WTC11 (cell line): ENCODE measurements at regions not wholly inside any gene's neighbourhood (a gene's known extent, or its start where the extent isn't known, plus 50 kb on each side); places are given as distances from the start of the nearest gene placed in this dataset.

Experiments used
- ATAC-seq: fragments of 200-7000 bp; cut with Tn5 transposase; 2 replicates; pipeline ENCODE4 v1.10.0; 2021; ENCODE audit warnings: mild to moderate bottlenecking, moderate library complexity
- CTCF ChIA-PET: fragments of 300-600 bp; sonication (Branson Sonifier 250); formaldehyde crosslinking; loops from one replicate; lab custom pipeline; 2021; ENCODE audit warnings: antibody characterized with exemption; lab: Charles Lee
- POLR2A ChIA-PET: fragments of 350-600 bp; sonication (Branson Sonifier 250); formaldehyde crosslinking; loops from one replicate; lab custom pipeline; 2021; ENCODE audit warnings: antibody characterized with exemption; lab: Charles Lee
- DNase-seq: peaks from one replicate; pipeline ENCODE4 v3.0.0; 2021; ENCODE audit warnings: low spot score
- H3K27ac Mint-ChIP-seq: 2 replicates; pipeline ENCODE4 v1.8.0; 2021; ENCODE audit warnings: mixed read lengths
- H3K27me3 Mint-ChIP-seq: 2 replicates; pipeline ENCODE4 v1.8.0; 2021; ENCODE audit warnings: low read depth, mild to moderate bottlenecking, moderate library complexity, mixed read lengths
- H3K36me3 Mint-ChIP-seq: 2 replicates; pipeline ENCODE4 v1.8.0; 2021; ENCODE audit warnings: mixed read lengths
- H3K4me1 Mint-ChIP-seq: 2 replicates; pipeline ENCODE4 v1.8.0; 2022; ENCODE audit warnings: mixed read lengths
- H3K4me3 Mint-ChIP-seq: 2 replicates; pipeline ENCODE4 v1.8.0; 2021; ENCODE audit warnings: mild to moderate bottlenecking, moderate library complexity, mixed read lengths
- H3K9me3 Mint-ChIP-seq: 2 replicates; pipeline ENCODE4 v1.8.0; 2021; ENCODE audit warnings: mixed read lengths
- AFF4 ChIP-seq: sonication (generic); formaldehyde crosslinking; IDR thresholded peaks from 2 replicates; pipeline ENCODE4 v1.8.1; 2023; ENCODE audit warnings: mild to moderate bottlenecking, missing genetic modification reagents, borderline replicate concordance
- ATF2 ChIP-seq: sonication (generic); formaldehyde crosslinking; IDR thresholded peaks from 2 replicates; pipeline ENCODE4 v1.8.1; 2022; ENCODE audit warnings: low read depth, missing genetic modification reagents, borderline replicate concordance
- CBFB ChIP-seq: sonication (generic); formaldehyde crosslinking; IDR thresholded peaks from 2 replicates; pipeline ENCODE4 v1.8.1; 2022; ENCODE audit warnings: mild to moderate bottlenecking, low read depth, missing genetic modification reagents
- CTCF ChIP-seq: fragments of 200-600 bp; IDR thresholded peaks from 2 replicates; pipeline ENCODE4 v1.8.0; 2022; ENCODE audit warnings: antibody characterized with exemption
- ELF4 ChIP-seq: sonication (generic); formaldehyde crosslinking; IDR thresholded peaks from 2 replicates; pipeline ENCODE4 v1.8.1; 2022; ENCODE audit warnings: low read depth, mild to moderate bottlenecking, moderate library complexity, missing genetic modification reagents
- FOXP1 ChIP-seq: sonication (generic); formaldehyde crosslinking; IDR thresholded peaks from 2 replicates; pipeline ENCODE4 v1.8.0; 2022; ENCODE audit warnings: missing genetic modification reagents, mild to moderate bottlenecking, moderate library complexity, borderline replicate concordance
- NR3C1 ChIP-seq: sonication (generic); formaldehyde crosslinking; conservative IDR thresholded peaks from 2 replicates; pipeline ENCODE4 v1.8.1; 2023; ENCODE audit warnings: low read depth, mild to moderate bottlenecking, missing genetic modification reagents
- PRRX2 ChIP-seq: fragments of 250-450 bp; sonication (Bioruptor Pico); IDR thresholded peaks from 2 replicates; pipeline ENCODE4 v1.8.0; 2021; ENCODE audit warnings: mild to moderate bottlenecking
- RORB ChIP-seq: fragments of 250-450 bp; sonication (Bioruptor Pico); IDR thresholded peaks from 2 replicates; pipeline ENCODE4 v1.9.0; 2021; ENCODE audit warnings: mild to moderate bottlenecking
- SMAD4 ChIP-seq: sonication (generic); formaldehyde crosslinking; IDR thresholded peaks from 2 replicates; pipeline ENCODE4 v1.8.0; 2022; ENCODE audit warnings: mild to moderate bottlenecking, missing genetic modification reagents
- SOX15 ChIP-seq: fragments of 250-450 bp; sonication (Bioruptor Pico); IDR thresholded peaks from 2 replicates; pipeline ENCODE4 v1.9.0; 2021; ENCODE audit warnings: mild to moderate bottlenecking
- ZBTB21 ChIP-seq: sonication (generic); formaldehyde crosslinking; IDR thresholded peaks from 2 replicates; pipeline ENCODE4 v1.8.1; 2023; ENCODE audit warnings: mild to moderate bottlenecking, missing genetic modification reagents, borderline replicate concordance
- ZBTB43 ChIP-seq: sonication (generic); formaldehyde crosslinking; IDR thresholded peaks from 2 replicates; pipeline ENCODE4 v1.8.1; 2023; ENCODE audit warnings: mild to moderate bottlenecking, missing genetic modification reagents
- ZNF396 ChIP-seq: fragments of 250-450 bp; sonication (Bioruptor Pico); IDR thresholded peaks from 2 replicates; pipeline ENCODE4 v1.8.0; 2021; ENCODE audit warnings: mild to moderate bottlenecking, moderate library complexity, borderline replicate concordance
- TF ChIP-seq, protein P1 (sequence below): sonication (generic); formaldehyde crosslinking; conservative IDR thresholded peaks from 2 replicates; pipeline ENCODE4 v1.8.1; 2023; ENCODE audit warnings: mild to moderate bottlenecking, low read depth, missing genetic modification reagents, moderate library complexity
- TF ChIP-seq, protein P2 (sequence below): sonication (generic); formaldehyde crosslinking; IDR thresholded peaks from 2 replicates; pipeline ENCODE4 v1.8.1; 2023; ENCODE audit warnings: mild to moderate bottlenecking, missing genetic modification reagents
- TF ChIP-seq, protein P3 (sequence below): sonication (generic); formaldehyde crosslinking; IDR thresholded peaks from 2 replicates; pipeline ENCODE4 v1.8.0; 2022; ENCODE audit warnings: mild to moderate bottlenecking, missing genetic modification reagents
- TF ChIP-seq, protein P4 (sequence below): sonication (generic); formaldehyde crosslinking; IDR thresholded peaks from 2 replicates; pipeline ENCODE4 v1.8.0; 2022; ENCODE audit warnings: mild to moderate bottlenecking, missing genetic modification reagents

DNA sequence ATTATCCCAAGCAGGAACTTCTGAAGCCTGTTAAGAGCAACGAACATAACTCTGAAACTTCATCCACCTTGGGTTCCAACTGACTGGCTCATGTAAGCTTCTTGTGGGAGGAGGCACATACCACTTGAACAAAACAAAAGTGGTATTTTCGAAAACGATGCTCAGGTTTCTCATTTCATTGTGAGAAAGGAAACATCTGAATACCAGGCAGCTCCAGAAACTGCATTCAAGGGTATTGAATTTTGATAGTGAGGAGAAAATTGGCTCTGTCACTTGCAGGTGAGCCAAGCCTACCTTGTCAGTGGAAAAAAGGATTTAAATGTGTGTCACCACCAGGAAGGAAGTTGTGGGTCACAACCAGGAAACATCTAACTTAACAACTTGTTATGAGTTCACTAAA lies 218.1 kb upstream of the SATB1 start:
- no peak overlapping the region for H3K4me3 Mint-ChIP-seq

GRCh38 chr3:18641916-18642315 lies 216.8 kb upstream of the SATB1 start:
- Mint-ChIP-seq H3K4me1 (no peaks in the 10 kb centered on the region), H3K27ac (no peak overlapping the region), H3K4me3 (no peak overlapping the region), H3K36me3 (no peaks in the 10 kb centered on the region), H3K9me3 (peaks cover 21% of the 10 kb centered on the region), H3K27me3 (no peaks in the 10 kb centered on the region)
- CTCF ChIA-PET: no interaction called here
- POLR2A ChIA-PET: no interaction called here
- DNase-seq: no peak
- ATAC-seq: no peak
- TF ChIP-seq AFF4 (CRISPR knock-in tag) (no peak), ZNF396 (CRISPR knock-in tag) (no peak), ZBTB43 (CRISPR knock-in tag) (no peak), SOX15 (CRISPR knock-in tag) (no peak), CBFB (no peak), SMAD4 (CRISPR knock-in tag) (no peak)
- TF ChIP-seq, protein P1, sequence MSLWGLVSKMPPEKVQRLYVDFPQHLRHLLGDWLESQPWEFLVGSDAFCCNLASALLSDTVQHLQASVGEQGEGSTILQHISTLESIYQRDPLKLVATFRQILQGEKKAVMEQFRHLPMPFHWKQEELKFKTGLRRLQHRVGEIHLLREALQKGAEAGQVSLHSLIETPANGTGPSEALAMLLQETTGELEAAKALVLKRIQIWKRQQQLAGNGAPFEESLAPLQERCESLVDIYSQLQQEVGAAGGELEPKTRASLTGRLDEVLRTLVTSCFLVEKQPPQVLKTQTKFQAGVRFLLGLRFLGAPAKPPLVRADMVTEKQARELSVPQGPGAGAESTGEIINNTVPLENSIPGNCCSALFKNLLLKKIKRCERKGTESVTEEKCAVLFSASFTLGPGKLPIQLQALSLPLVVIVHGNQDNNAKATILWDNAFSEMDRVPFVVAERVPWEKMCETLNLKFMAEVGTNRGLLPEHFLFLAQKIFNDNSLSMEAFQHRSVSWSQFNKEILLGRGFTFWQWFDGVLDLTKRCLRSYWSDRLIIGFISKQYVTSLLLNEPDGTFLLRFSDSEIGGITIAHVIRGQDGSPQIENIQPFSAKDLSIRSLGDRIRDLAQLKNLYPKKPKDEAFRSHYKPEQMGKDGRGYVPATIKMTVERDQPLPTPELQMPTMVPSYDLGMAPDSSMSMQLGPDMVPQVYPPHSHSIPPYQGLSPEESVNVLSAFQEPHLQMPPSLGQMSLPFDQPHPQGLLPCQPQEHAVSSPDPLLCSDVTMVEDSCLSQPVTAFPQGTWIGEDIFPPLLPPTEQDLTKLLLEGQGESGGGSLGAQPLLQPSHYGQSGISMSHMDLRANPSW (CRISPR knock-in tag): no peak
- TF ChIP-seq, protein P2, sequence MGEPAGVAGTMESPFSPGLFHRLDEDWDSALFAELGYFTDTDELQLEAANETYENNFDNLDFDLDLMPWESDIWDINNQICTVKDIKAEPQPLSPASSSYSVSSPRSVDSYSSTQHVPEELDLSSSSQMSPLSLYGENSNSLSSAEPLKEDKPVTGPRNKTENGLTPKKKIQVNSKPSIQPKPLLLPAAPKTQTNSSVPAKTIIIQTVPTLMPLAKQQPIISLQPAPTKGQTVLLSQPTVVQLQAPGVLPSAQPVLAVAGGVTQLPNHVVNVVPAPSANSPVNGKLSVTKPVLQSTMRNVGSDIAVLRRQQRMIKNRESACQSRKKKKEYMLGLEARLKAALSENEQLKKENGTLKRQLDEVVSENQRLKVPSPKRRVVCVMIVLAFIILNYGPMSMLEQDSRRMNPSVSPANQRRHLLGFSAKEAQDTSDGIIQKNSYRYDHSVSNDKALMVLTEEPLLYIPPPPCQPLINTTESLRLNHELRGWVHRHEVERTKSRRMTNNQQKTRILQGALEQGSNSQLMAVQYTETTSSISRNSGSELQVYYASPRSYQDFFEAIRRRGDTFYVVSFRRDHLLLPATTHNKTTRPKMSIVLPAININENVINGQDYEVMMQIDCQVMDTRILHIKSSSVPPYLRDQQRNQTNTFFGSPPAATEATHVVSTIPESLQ (CRISPR knock-in tag): no peak

More for the DNA sequence above, 218.1 kb upstream of the SATB1 start:
- TF ChIP-seq SOX15 (CRISPR knock-in tag): no peak
- TF ChIP-seq ATF2 (CRISPR knock-in tag): no peak
- no peak for TF ChIP-seq FOXP1
- TF ChIP-seq, protein P3, sequence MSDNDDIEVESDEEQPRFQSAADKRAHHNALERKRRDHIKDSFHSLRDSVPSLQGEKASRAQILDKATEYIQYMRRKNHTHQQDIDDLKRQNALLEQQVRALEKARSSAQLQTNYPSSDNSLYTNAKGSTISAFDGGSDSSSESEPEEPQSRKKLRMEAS (CRISPR knock-in tag): no peak
- no peak for TF ChIP-seq PRRX2
- TF ChIP-seq ZBTB21 (CRISPR knock-in tag): no peak
- TF ChIP-seq ELF4 (CRISPR knock-in tag): no peak
- no peak for TF ChIP-seq NR3C1 (CRISPR knock-in tag)
- no peak for TF ChIP-seq RORB
- no peak for TF ChIP-seq CTCF
- TF ChIP-seq, protein P4, sequence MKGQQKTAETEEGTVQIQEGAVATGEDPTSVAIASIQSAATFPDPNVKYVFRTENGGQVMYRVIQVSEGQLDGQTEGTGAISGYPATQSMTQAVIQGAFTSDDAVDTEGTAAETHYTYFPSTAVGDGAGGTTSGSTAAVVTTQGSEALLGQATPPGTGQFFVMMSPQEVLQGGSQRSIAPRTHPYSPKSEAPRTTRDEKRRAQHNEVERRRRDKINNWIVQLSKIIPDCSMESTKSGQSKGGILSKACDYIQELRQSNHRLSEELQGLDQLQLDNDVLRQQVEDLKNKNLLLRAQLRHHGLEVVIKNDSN (CRISPR knock-in tag): no peak
- Mint-ChIP-seq H3K4me1 (no peaks in the 10 kb centered on the region), H3K36me3 (no peaks in the 10 kb centered on the region), H3K27ac (no peak overlapping the region), H3K27me3 (no peaks in the 10 kb centered on the region), H3K9me3 (peaks cover 15% of the 10 kb centered on the region)
- DNase-seq (no peak), ATAC-seq (no peak)
- ChIA-PET POLR2A (no interaction called here), CTCF (no interaction called here)
